ENCODE measurements at regions not wholly inside any gene's neighbourhood (a gene's known extent, or its start where the extent isn't known, plus 50 kb on each side); places are given as distances from the start of the nearest gene placed in this dataset.

DNA sequence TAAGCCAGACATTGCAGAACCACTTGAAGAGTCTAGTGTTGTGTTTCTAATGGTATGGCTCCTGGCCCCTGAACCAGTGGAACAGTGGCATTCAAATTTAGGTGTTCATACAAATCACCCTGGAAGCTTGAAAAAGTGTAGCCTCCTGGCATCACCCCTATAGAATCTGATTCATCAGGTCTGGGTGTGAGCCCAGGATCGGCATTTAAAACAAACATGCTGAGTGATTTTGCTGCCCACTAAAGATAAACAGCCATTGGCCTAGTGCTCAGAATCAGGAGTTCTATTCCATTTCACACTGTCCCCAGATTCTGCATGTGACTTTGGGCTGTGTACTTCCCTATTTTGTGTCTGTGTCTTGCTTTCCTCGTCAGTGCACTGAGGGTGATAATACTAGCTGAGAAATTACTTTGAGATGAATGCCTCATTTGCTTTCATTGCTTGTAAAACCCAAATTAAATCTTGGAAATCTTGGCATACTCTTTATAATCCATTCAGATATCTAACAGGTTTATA is 241.5 kb upstream of the CLINT1 start (continued):
- TF ChIP-seq MLLT1 (IDR thresholded peaks at IDR 0.05) (no peak), SIN3A (IDR thresholded peaks at IDR 0.05; ENCODE audit: low read depth, low read length) (no peak), KAT2A (conservative IDR thresholded peaks at IDR 0.05; ENCODE audit: control insufficient read depth, low read depth, low read length) (no peak), BRCA1 (IDR thresholded peaks at IDR 0.05; ENCODE audit: low read depth, low read length) (no peak), NR2C2 (IDR thresholded peaks at IDR 0.05; ENCODE audit: borderline replicate concordance, control insufficient read depth, insufficient read length, low read depth) (no peak), ESRRA (IDR thresholded peaks at IDR 0.05; ENCODE audit: low read length) (no peak)

GRCh38 chr5:158099571-158100105 is 240.7 kb upstream of the CLINT1 start:
- Histone ChIP-seq H3K4me1 (ENCODE audit: control insufficient read depth, insufficient read depth, low read length) (no peaks in the 10 kb centered on the region), H4K20me1 (ENCODE audit: control insufficient read depth, insufficient read depth) (no peaks in the 10 kb centered on the region), H3K9ac (ENCODE audit: control insufficient read depth, insufficient read depth, low read length) (no peak overlapping the region), H3K4me3 (no peak overlapping the region), H3K79me2 (ENCODE audit: control insufficient read depth, insufficient read depth, low read length) (no peaks in the 10 kb centered on the region), H2AFZ (ENCODE audit: control insufficient read depth, low read depth, low read length) (no peak overlapping the region), H3K9me3 (replicated peaks; ENCODE audit: control insufficient read depth, insufficient read depth, low read length) (no peaks in the 10 kb centered on the region), H3K27ac (ENCODE audit: control insufficient read depth, insufficient read depth) (no peak overlapping the region), H3K36me3 (ENCODE audit: control insufficient read depth in 2 of 2, insufficient read depth in 2 of 2, low read length in 1 of 2) (no peaks in the 10 kb centered on the region), H3K27me3 (replicated peaks in 1 of 2; ENCODE audit: control insufficient read depth in 2 of 2, insufficient read depth in 2 of 2, low read length in 1 of 2) (peaks cover 0 to 3% of the 10 kb centered on the region in 2 experiments; a peak in 2 of 4 replicates), H3K4me2 (ENCODE audit: control insufficient read depth, insufficient read depth) (no peak overlapping the region)
- DNase-seq (ENCODE audit: low read depth, low spot score), result no peak
- 41% methylated on average over 12 of the region's 12 CpGs for WGBS (ENCODE audit: insufficient coverage, insufficient replicate concordance, low lambda C conversion rate, missing lambda C conversion rate)
- ATAC-seq, result no peak
- in situ Hi-C loops (cut with MboI) (no loop called here), intact Hi-C loops (cut with micrococcal nuclease; ENCODE audit: unreplicated experiment) (no loop called here)
- RAD21 ChIA-PET (ENCODE audit: unreplicated experiment), result no interaction called here
- CTCF ChIA-PET, result interaction anchor here (0.6 kb wide), 1 partner anchor 583 kb away, joined by 3 read pairs; no protein-coding TSS in a partner anchor
- no peak for FAIRE-seq
- BruUV-seq (replicated peaks), result no TSS peak
- POLR2A ChIA-PET, result interaction anchor here (0.6 kb wide), 1 partner anchor 602 kb away, joined by 3 read pairs; no protein-coding TSS in a partner anchor
- SMC1A ChIA-PET (ENCODE audit: uncharacterized antibody, unreplicated experiment), result interaction anchor here (0.6 kb wide), 1 partner anchor 34 kb away, joined by 3 read pairs; no protein-coding TSS in a partner anchor
- TF ChIP-seq NFXL1 (IDR thresholded peaks at IDR 0.05; ENCODE audit: borderline replicate concordance) (no peak), USF1 (IDR thresholded peaks at IDR 0.05; ENCODE audit: borderline replicate concordance, extremely low read length, insufficient read depth, low read depth, low read length) (no peak), TCF7 (IDR thresholded peaks at IDR 0.05; ENCODE audit: borderline replicate concordance) (no peak), RB1 (IDR thresholded peaks at IDR 0.05; ENCODE audit: borderline replicate concordance) (no peak), BCL3 (IDR thresholded peaks at IDR 0.05; ENCODE audit: borderline replicate concordance, insufficient read depth, low read depth, low read length, poor library complexity, severe bottlenecking) (no peak), ZNF207 (IDR thresholded peaks at IDR 0.05; ENCODE audit: borderline replicate concordance) (no peak), CEBPB (IDR thresholded peaks at IDR 0.05; ENCODE audit: borderline replicate concordance in 1 of 2, low read depth in 2 of 2, low read length in 2 of 2) (no peak), KLF5 (IDR thresholded peaks at IDR 0.05; ENCODE audit: partially characterized antibody) (no peak), STAT1 (conservative IDR thresholded peaks at IDR 0.05) (no peak), MEF2B (IDR thresholded peaks at IDR 0.05; ENCODE audit: partially characterized antibody, poor library complexity, severe bottlenecking) (no peak), CREM (IDR thresholded peaks at IDR 0.05; ENCODE audit: low read depth) (no peak)
